Right cardiac atrium (tissue), 5 donors: ENCODE measurements at regions not wholly inside any gene's neighbourhood (a gene's known extent, or its start where the extent isn't known, plus 50 kb on each side); places are given as distances from the start of the nearest gene placed in this dataset.

Experiments
- ATAC-seq, 2 donors: fragments of 200-7000 bp; cut with Tn5 transposase; one replicate each; pipeline versions ENCODE4 v1.8.0 to v1.9.1; 2020; ENCODE audit warnings: moderate library complexity in 2 of 2, mild to moderate bottlenecking in 1 of 2
- DNase-seq, 3 donors: peaks; one replicate each; pipeline ENCODE4 v3.0.0-alpha.2; 2020
- H3K27ac ChIP-seq: one replicate; pipeline ENCODE4 v1.5.1; 2013; ENCODE audit warnings: mild to moderate bottlenecking, low read length, control low read depth, moderate library complexity
- H3K27me3 ChIP-seq: one replicate; pipeline ENCODE4 v1.6.1; 2013; ENCODE audit not compliant: control insufficient read depth, insufficient read depth
- H3K4me1 ChIP-seq: one replicate; pipeline ENCODE4 v1.6.1; 2013; ENCODE audit warnings: low read length; ENCODE audit not compliant: control insufficient read depth, insufficient read depth
- H3K4me3 ChIP-seq: one replicate; pipeline ENCODE4 v1.5.1; 2013; ENCODE audit warnings: low read length, control low read depth
- H3K9me3 ChIP-seq: one replicate; pipeline ENCODE4 v1.6.1; 2013; ENCODE audit warnings: low read length; ENCODE audit not compliant: control insufficient read depth
- WGBS: extraction: QIAGEN DNeasy Blood & Tissue Kit; methylation state at CpG from one replicate; pipeline ENCODE4 v1.1.7; 2013; 5-methylcytosine and 5-hydroxymethylcytosine counted together
- intact Hi-C, 4 donors: fragments of 100-400 bp; cut with DNase I; formaldehyde crosslinking; loops; one replicate each; pipeline versions ENCODE4 v1.11.0 to v1.14.0; 2022 to 2023
- donor health status: healthy with polysubstance abuse.
- donor health status: DM: no; HTN: yes; CAD: no.
- donor health status: DM: no; HTN: no; CAD: no.
- donor health status: DM: no; HTN: yes; CAD: no; lungs with severe emphysema.
- donor health status: DM: yes; HTN: yes; CAD: no.

- Histone ChIP-seq H3K27ac (no peak overlapping the region), H3K4me1 (no peaks in the 10 kb centered on the region), H3K9me3 (no peaks in the 10 kb centered on the region), H3K27me3 (no peaks in the 10 kb centered on the region), H3K4me3 (no peak overlapping the region)
- no peak for ATAC-seq
- WGBS = 80% methylated on average over 14 of the region's 14 CpGs
- intact Hi-C loops = no loop called here
- no peak for DNase-seq
Measured at GRCh38 chr2:5842326-5842725, 150.1 kb downstream of the SOX11 start.

- H3K27ac ChIP-seq = no peak overlapping the region
Measured at GRCh38 chr2:5845798-5846330, 153.7 kb downstream of the SOX11 start.

GRCh38 chr2:5846881-5847280, 154.7 kb downstream of the SOX11 start:
- DNase-seq = no peak
- Histone ChIP-seq H3K4me3 (no peak overlapping the region), H3K27ac (no peak overlapping the region), H3K27me3 (no peaks in the 10 kb centered on the region), H3K4me1 (no peaks in the 10 kb centered on the region), H3K9me3 (no peaks in the 10 kb centered on the region)
- 92% methylated on average over 7 of the region's 7 CpGs for WGBS
- intact Hi-C loops = no loop called here
- no peak for ATAC-seq

More at GRCh38 chr2:5845798-5846330, 153.7 kb downstream of the SOX11 start:
- Histone ChIP-seq H3K4me1 (no peaks in the 10 kb centered on the region), H3K27me3 (no peaks in the 10 kb centered on the region), H3K4me3 (no peak overlapping the region), H3K9me3 (no peaks in the 10 kb centered on the region)
- 77% methylated on average over 6 of the region's 6 CpGs for WGBS
- no peak for ATAC-seq
- intact Hi-C loops = no loop called here
- DNase-seq = no peak

GRCh38 chr2:5849562-5849961, 157.4 kb downstream of the SOX11 start:
- Histone ChIP-seq H3K27me3 (no peaks in the 10 kb centered on the region), H3K9me3 (no peaks in the 10 kb centered on the region), H3K27ac (no peak overlapping the region), H3K4me1 (no peaks in the 10 kb centered on the region), H3K4me3 (no peak overlapping the region)
- no peak for DNase-seq
- intact Hi-C loops = no loop called here
- no peak for ATAC-seq
- 42% methylated on average over 3 of the region's 3 CpGs for WGBS

- Histone ChIP-seq H3K4me1 (no peaks in the 10 kb centered on the region), H3K4me3 (no peak overlapping the region), H3K9me3 (no peaks in the 10 kb centered on the region), H3K27me3 (no peaks in the 10 kb centered on the region), H3K27ac (no peak overlapping the region)
- ATAC-seq (no peak), DNase-seq (no peak)
- intact Hi-C loops = no loop called here
Measured at GRCh38 chr2:5851410-5851809, 159.2 kb downstream of the SOX11 start.

GRCh38 chr2:5854797-5855196, 162.6 kb downstream of the SOX11 start:
- intact Hi-C loops = no loop called here
- ATAC-seq (peak; percentile 67 to 85), DNase-seq (no peak)
- H3K9me3 ChIP-seq = no peaks in the 10 kb centered on the region
- H3K4me3 ChIP-seq = no peak overlapping the region
- no peaks in the 10 kb centered on the region for H3K4me1 ChIP-seq
- no peak overlapping the region for H3K27ac ChIP-seq
- no peaks in the 10 kb centered on the region for H3K27me3 ChIP-seq
- WGBS = 78% methylated on average over 2 of the region's 2 CpGs

GRCh38 chr2:5867056-5867455, 174.9 kb downstream of the SOX11 start:
- ATAC-seq = no peak
- peak in 1 of 3 donors; percentile 43 for DNase-seq
- Histone ChIP-seq H3K27ac (no peak overlapping the region), H3K27me3 (no peaks in the 10 kb centered on the region), H3K4me1 (no peaks in the 10 kb centered on the region), H3K9me3 (no peaks in the 10 kb centered on the region), H3K4me3 (no peak overlapping the region)
- WGBS = 77% methylated on average over 9 of the region's 9 CpGs
- intact Hi-C loops = no loop called here

GRCh38 chr2:5868931-5869330, 176.7 kb downstream of the SOX11 start:
- DNase-seq = no peak
- ATAC-seq = no peak
- H3K27ac ChIP-seq = no peak overlapping the region
- intact Hi-C loops = no loop called here
- no peaks in the 10 kb centered on the region for H3K9me3 ChIP-seq
- H3K4me3 ChIP-seq = no peak overlapping the region
- 74% methylated on average over 8 of the region's 8 CpGs for WGBS
- no peaks in the 10 kb centered on the region for H3K27me3 ChIP-seq
- no peaks in the 10 kb centered on the region for H3K4me1 ChIP-seq

- WGBS = 87% methylated on average over 8 of the region's 8 CpGs
- no peak for ATAC-seq
Measured at GRCh38 chr2:5869936-5870335, 177.8 kb downstream of the SOX11 start.

GRCh38 chr2:5877360-5877759, 185.2 kb downstream of the SOX11 start:
- DNase-seq = no peak

More at GRCh38 chr2:5869936-5870335, 177.8 kb downstream of the SOX11 start:
- intact Hi-C loops = no loop called here
- DNase-seq = no peak
- Histone ChIP-seq H3K9me3 (no peaks in the 10 kb centered on the region), H3K27ac (no peak overlapping the region), H3K4me3 (no peak overlapping the region), H3K4me1 (no peaks in the 10 kb centered on the region), H3K27me3 (no peaks in the 10 kb centered on the region)

GRCh38 chr2:5885451-5886173, 193.4 kb downstream of the SOX11 start:
- no peak overlapping the region for H3K4me3 ChIP-seq
- no peak overlapping the region for H3K27ac ChIP-seq
- intact Hi-C loops = no loop called here
- no peak for DNase-seq
- WGBS = 59% methylated on average over 5 of the region's 5 CpGs
- no peaks in the 10 kb centered on the region for H3K9me3 ChIP-seq
- H3K27me3 ChIP-seq = no peaks in the 10 kb centered on the region
- no peak for ATAC-seq
- no peaks in the 10 kb centered on the region for H3K4me1 ChIP-seq

More at GRCh38 chr2:5877360-5877759, 185.2 kb downstream of the SOX11 start:
- no peak overlapping the region for H3K27ac ChIP-seq
- no peak for ATAC-seq
- no peaks in the 10 kb centered on the region for H3K27me3 ChIP-seq
- H3K4me1 ChIP-seq = no peaks in the 10 kb centered on the region
- 73% methylated on average over 4 of the region's 4 CpGs for whole genome bisulfite sequencing
- intact Hi-C loops = no loop called here
- H3K9me3 ChIP-seq = no peaks in the 10 kb centered on the region
- no peak overlapping the region for H3K4me3 ChIP-seq
